ENCODE measurements at regions not wholly inside any gene's neighbourhood (a gene's known extent, or its start where the extent isn't known, plus 50 kb on each side); places are given as distances from the start of the nearest gene placed in this dataset.

GRCh38 chr13:65472336-65472735 lies 1757.8 kb downstream of the PCDH9 start:
- TF ChIP-seq CTCF (IDR thresholded peaks at IDR 0.05) (no peak), ZFX (IDR thresholded peaks at IDR 0.05; ENCODE audit: borderline replicate concordance) (no peak)

All from 22Rv1 (cell line).